GM11168 (cell line): ENCODE measurements at regions not wholly inside any gene's neighbourhood (a gene's known extent, or its start where the extent isn't known, plus 50 kb on each side); places are given as distances from the start of the nearest gene placed in this dataset.

Experiments used
- in situ Hi-C: fragments of 300-500 bp; cut with MboI; formaldehyde crosslinking; loops from one replicate; pipeline ENCODE4 v1.12.0; 2022; ENCODE audit warnings: low sequenced_read_pairs; ENCODE audit not compliant: unreplicated experiment

DNA sequence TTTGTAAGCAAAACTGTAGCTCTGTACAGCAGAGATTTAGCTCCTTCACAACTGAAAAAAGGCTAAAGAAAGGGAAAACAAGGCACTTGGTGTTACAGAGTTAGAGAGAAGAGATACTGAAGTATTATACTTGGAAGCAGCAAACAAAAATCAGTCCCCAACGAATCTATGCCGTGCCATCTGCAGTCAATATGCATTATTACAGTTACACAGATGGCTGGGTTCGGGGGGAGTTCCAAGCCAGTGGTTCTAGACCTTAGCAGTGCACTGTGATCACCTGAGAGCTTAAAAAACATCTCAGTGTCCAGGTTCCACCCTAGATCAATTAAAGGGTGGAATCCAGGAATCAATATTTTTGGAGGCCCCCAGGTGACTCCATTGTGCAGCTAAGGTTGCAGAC, 489.9 kb downstream of the SHISA9 start:
- in situ Hi-C loops, result no loop called here

GRCh38 chr16:13392341-13392740, 490.9 kb downstream of the SHISA9 start:
- in situ Hi-C loops, result no loop called here

DNA sequence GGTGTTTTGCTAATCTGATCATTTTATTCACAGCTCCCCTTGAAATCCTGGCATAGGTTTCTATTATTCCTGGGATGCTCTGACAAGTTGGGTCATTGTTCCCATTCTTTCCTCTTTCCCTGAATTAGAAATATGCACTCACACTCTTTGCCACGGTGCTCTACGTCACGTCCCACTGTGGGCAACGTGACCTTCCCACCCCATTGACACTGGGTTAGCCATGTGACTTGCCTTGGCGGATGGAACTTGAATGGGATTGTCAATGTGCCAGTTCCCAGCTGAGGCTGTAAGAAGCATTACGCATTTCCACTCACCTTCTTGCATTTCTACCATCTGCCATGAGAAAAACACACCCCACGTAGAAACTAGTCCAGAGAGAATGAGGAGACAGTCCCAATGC, 492.4 kb downstream of the SHISA9 start:
- in situ Hi-C loops, result no loop called here

DNA sequence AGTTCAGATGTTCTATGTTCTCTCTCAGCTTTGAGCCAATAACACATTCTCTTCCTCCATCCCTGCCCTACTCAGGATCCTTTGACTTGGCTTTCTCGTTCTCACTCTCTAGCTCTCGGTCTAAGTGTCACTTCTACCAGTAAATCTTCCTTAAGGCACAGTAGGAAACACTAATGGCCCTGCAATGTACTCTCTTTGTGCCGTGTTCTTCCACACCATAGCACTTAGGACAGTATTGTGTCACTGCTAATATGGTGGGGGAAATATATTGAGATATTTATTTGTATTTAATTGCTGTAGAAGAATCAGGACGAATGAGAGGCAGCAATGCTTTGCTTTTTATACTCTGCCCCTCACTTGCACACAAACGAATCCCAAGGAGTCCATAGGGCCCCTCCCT, 493.1 kb downstream of the SHISA9 start:
- in situ Hi-C loops, result no loop called here

DNA sequence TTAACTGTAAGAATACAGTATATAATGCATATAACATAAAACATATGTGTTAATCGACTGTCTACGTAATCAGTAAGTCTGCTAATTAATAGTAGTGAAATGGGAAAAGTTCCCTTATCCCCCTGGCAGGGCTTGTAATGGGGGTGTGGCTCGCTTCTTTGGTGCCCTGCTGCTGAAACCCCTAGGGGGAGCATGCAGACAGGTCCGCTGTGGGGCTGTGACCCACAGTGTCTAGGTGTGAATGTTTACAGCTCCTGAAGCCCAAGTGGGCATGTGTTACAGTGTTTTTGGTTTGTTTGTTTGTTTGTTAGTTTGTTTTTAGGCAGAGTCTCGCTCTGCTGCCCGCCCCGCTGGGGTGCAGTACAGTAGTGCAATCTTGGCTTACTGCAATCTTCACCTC, 495.7 kb downstream of the SHISA9 start:
- in situ Hi-C loops, result no loop called here

GRCh38 chr16:13401641-13402040, 500.2 kb downstream of the SHISA9 start:
- in situ Hi-C loops, result no loop called here

GRCh38 chr16:13402601-13403000, 501.2 kb downstream of the SHISA9 start:
- in situ Hi-C loops, result no loop called here

DNA sequence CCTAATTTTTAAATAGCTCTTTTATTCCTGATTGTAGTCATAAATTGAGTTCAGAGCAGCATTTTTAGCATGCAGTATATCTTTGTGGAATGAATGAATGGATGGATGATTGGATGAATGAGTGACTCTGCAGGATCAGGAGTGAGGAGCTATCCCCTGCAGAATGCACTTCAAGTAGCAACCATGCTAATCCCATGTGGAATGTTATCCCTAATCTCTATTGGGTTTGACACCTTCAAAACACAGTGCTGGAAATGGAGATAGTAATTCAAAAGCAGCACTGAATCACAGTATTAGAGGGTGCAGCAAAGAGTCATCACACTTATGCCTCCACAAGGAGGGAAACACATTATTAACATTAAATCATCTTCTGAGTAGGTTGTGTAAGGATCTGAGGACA, 501.9 kb downstream of the SHISA9 start:
- in situ Hi-C loops, result no loop called here

- in situ Hi-C loops, result no loop called here
Measured at GRCh38 chr16:13414154-13414553, 505.8 kb upstream of the ERCC4 start.

DNA sequence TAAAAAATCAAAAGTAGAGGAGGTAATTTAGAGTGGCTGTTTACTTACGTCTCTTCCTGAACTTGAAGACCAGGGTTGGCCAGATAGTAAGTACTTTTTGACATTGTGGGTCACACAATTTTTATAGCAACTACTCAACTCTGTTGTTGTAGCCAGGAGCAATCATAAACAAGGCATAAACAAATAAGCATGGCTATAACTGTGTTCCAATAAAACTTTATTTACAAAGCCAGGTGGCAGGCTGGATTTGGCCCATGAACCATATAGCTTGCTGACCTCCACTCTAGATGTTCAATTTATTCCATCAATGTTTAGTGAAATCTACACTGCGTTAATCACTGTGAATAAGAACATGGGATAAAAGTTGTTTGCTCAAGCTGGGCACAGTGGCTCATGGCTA, 500.4 kb upstream of the ERCC4 start:
- in situ Hi-C loops, result no loop called here

- in situ Hi-C loops, result no loop called here
Measured at GRCh38 chr16:13421726-13422125, 498.2 kb upstream of the ERCC4 start.

DNA sequence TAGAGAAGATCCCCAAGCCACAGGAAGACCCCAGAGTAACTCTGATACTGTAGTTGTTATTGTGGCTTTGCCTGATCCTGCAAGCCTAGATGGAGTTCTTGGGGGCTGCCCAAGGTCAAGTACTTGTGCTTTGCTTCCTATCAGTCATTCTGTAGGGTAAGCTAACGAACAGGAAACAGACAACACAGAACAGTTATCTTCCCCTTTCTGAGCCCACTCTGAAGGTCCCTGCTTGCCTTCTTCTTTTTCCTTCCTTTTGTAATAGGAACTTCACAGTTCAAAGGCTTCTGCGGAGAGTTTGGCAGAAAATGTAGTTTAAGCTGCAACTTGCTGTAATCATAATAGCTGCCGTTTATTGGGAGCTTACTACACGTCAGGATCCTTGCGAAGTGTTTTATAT, 494.1 kb upstream of the ERCC4 start:
- in situ Hi-C loops, result no loop called here

GRCh38 chr16:13426269-13426668, 493.7 kb upstream of the ERCC4 start:
- in situ Hi-C loops, result no loop called here

DNA sequence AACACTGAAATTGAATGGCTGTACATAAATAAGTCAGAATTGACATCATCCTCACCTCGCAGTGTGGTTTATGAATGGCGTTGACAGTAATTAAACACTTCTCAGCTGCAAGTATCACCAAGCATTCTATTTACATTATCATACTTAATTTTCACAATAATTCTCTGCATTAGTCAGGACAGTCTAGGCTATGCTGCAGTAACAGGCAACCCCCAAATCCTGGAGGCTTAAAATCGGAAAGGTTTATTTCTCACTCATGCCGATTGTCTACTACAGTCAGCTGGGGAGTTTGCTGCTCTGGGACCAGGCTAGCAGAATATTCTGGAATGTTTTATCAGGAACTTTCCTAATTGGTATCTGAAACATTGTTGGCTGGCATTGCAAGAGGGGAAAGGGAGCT, 493.2 kb upstream of the ERCC4 start:
- in situ Hi-C loops, result no loop called here

- in situ Hi-C loops, result no loop called here
Measured at GRCh38 chr16:13427943-13428342, 492.0 kb upstream of the ERCC4 start.

GRCh38 chr16:13429416-13429815, 490.5 kb upstream of the ERCC4 start:
- in situ Hi-C loops, result no loop called here

DNA sequence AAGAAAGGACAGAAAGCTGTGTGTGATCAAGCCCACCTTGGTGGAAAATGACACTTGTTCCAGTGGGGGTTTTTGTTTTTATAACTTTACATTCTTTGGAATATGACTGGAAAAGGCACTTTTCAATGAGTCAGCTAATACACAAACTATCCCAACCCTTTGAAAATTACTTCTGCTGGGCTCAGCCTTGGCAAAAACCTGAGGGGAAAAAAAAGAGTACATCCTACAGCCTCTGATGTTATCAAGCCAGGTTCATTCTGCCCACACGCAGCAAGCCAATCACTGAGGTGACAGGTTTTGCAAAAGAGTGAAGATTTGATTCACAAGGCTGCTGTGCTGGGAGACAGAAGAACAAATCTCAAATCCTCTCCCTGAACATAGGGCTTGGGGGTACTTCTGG, 484.5 kb upstream of the ERCC4 start:
- in situ Hi-C loops, result no loop called here

DNA sequence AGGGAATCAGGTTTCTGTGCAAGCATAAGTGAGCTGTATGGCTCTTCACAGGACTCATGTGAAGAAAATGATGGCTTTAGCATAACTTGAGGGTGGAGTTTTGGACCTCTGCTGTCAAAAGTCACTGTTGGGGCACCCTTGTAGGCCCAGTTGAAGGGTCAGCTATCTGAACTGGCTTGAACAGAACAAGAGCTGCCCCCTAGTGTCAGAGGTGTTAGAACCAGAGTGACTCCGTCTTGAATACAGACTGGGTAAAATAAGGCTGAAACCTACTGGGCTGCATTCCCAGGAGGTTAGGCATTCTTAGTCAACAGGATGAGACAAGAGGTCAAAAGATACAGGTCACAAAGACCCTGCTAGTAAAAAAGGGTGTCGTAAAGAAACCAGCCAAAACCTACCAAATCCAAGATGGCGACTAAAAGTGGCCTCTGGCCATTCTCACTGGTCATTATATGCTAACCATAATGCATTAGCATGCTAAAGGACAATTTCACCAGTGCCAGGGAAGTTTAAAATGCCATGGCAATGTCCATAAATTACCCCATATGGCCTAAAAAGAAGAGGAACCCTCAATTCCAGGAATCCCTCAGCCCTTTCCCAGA, 484.0 kb upstream of the ERCC4 start:
- in situ Hi-C loops, result no loop called here

DNA sequence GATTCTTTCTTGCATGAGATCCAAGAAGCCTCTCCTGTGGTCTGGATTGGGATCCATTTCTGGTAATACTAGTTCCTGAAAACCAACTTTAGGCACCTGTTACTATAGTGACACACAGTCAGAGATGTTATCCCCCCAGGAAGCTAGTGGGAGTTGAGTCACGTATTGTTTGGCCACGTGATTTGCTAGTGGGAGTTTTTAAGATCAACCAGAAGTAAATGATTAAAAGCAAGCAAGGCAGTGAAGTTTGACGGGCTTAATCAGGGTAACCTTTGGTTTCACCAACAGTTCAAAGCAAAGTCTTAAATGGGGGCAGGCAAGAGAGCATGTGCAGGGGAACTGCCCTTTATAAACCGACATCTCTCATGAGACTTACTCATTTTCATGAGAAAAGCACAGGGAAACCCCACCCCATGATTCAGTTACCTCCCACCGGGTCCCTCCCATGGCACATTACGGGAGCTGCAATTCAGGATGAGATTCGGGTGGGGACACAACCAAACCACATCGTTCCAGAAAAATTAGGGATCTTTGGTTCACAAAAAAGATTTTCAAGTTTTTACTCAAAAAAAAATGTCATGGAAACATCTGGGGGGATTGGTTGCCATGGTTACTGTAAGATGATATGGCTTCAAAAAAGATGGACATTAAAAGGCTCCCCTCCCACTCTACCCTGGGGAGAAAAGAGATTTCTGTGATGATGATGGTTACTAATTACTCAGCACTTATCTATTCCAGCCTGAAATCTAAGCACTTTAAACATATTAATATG, 483.1 kb upstream of the ERCC4 start:
- in situ Hi-C loops, result no loop called here

- in situ Hi-C loops, result no loop called here
Measured at GRCh38 chr16:13437413-13437795, 482.6 kb upstream of the ERCC4 start.

- in situ Hi-C loops, result no loop called here
Measured at GRCh38 chr16:13438064-13438463, 481.9 kb upstream of the ERCC4 start.

- in situ Hi-C loops, result no loop called here
Measured at GRCh38 chr16:13439766-13440165, 480.2 kb upstream of the ERCC4 start.
